WTC11 (cell line): ENCODE measurements at regions not wholly inside any gene's neighbourhood (a gene's known extent, or its start where the extent isn't known, plus 50 kb on each side); places are given as distances from the start of the nearest gene placed in this dataset.
A peak's percentile ranks its signal among the peaks of the same experiment; 100 is the strongest.

ENCODE experiments used
- ATAC-seq: fragments of 200-7000 bp; cut with Tn5 transposase; 2 replicates; pipeline ENCODE4 v1.10.0; 2021; ENCODE audit warnings: mild to moderate bottlenecking, moderate library complexity
- CTCF ChIA-PET: fragments of 300-600 bp; sonication (Branson Sonifier 250); formaldehyde crosslinking; loops from one replicate; lab custom pipeline; 2021; ENCODE audit warnings: antibody characterized with exemption; lab: Charles Lee
- POLR2A ChIA-PET: fragments of 350-600 bp; sonication (Branson Sonifier 250); formaldehyde crosslinking; loops from one replicate; lab custom pipeline; 2021; ENCODE audit warnings: antibody characterized with exemption; lab: Charles Lee
- DNase-seq: peaks from one replicate; pipeline ENCODE4 v3.0.0; 2021; ENCODE audit warnings: low spot score
- H3K27ac Mint-ChIP-seq: 2 replicates; pipeline ENCODE4 v1.8.0; 2021; ENCODE audit warnings: mixed read lengths
- H3K27me3 Mint-ChIP-seq: 2 replicates; pipeline ENCODE4 v1.8.0; 2021; ENCODE audit warnings: low read depth, mild to moderate bottlenecking, moderate library complexity, mixed read lengths
- H3K36me3 Mint-ChIP-seq: 2 replicates; pipeline ENCODE4 v1.8.0; 2021; ENCODE audit warnings: mixed read lengths
- H3K4me1 Mint-ChIP-seq: 2 replicates; pipeline ENCODE4 v1.8.0; 2022; ENCODE audit warnings: mixed read lengths
- H3K4me3 Mint-ChIP-seq: 2 replicates; pipeline ENCODE4 v1.8.0; 2021; ENCODE audit warnings: mild to moderate bottlenecking, moderate library complexity, mixed read lengths
- H3K9me3 Mint-ChIP-seq: 2 replicates; pipeline ENCODE4 v1.8.0; 2021; ENCODE audit warnings: mixed read lengths
- ARID4B ChIP-seq: sonication (generic); formaldehyde crosslinking; IDR thresholded peaks from 2 replicates; pipeline ENCODE4 v1.8.0; 2023; ENCODE audit warnings: missing genetic modification reagents, mild to moderate bottlenecking, borderline replicate concordance
- CREB1 ChIP-seq: sonication (generic); formaldehyde crosslinking; IDR thresholded peaks from 2 replicates; pipeline ENCODE4 v1.8.0; 2023; ENCODE audit warnings: mild to moderate bottlenecking, missing genetic modification reagents
- ELF4 ChIP-seq: sonication (generic); formaldehyde crosslinking; IDR thresholded peaks from 2 replicates; pipeline ENCODE4 v1.8.1; 2022; ENCODE audit warnings: low read depth, mild to moderate bottlenecking, moderate library complexity, missing genetic modification reagents
- ESRRA ChIP-seq: sonication (generic); formaldehyde crosslinking; IDR thresholded peaks from 2 replicates; pipeline ENCODE4 v1.8.1; 2022; ENCODE audit warnings: mild to moderate bottlenecking, missing genetic modification reagents, borderline replicate concordance
- GABPB1 ChIP-seq: sonication (generic); formaldehyde crosslinking; IDR thresholded peaks from 2 replicates; pipeline ENCODE4 v1.8.1; 2023; ENCODE audit warnings: mild to moderate bottlenecking, missing genetic modification reagents
- HMGXB4 ChIP-seq: sonication (generic); formaldehyde crosslinking; IDR thresholded peaks from 2 replicates; pipeline ENCODE4 v1.8.1; 2023; ENCODE audit warnings: mild to moderate bottlenecking, moderate library complexity, missing genetic modification reagents
- MLX ChIP-seq: sonication (generic); formaldehyde crosslinking; IDR thresholded peaks from 2 replicates; pipeline ENCODE4 v1.8.1; 2023; ENCODE audit warnings: mild to moderate bottlenecking, missing genetic modification reagents, moderate library complexity
- NFATC4 ChIP-seq: fragments of 250-450 bp; sonication (Bioruptor Pico); IDR thresholded peaks from 2 replicates; pipeline ENCODE4 v1.9.0; 2021; ENCODE audit warnings: mild to moderate bottlenecking
- NFYB ChIP-seq: sonication (generic); formaldehyde crosslinking; conservative IDR thresholded peaks from 2 replicates; pipeline ENCODE4 v1.8.0; 2022; ENCODE audit warnings: low read depth, missing genetic modification reagents
- NR3C1 ChIP-seq: sonication (generic); formaldehyde crosslinking; conservative IDR thresholded peaks from 2 replicates; pipeline ENCODE4 v1.8.1; 2023; ENCODE audit warnings: low read depth, mild to moderate bottlenecking, missing genetic modification reagents
- TP53 ChIP-seq: sonication (generic); formaldehyde crosslinking; IDR thresholded peaks from 2 replicates; pipeline ENCODE4 v1.8.1; 2023; ENCODE audit warnings: mild to moderate bottlenecking, missing genetic modification reagents
- ZNF138 ChIP-seq: sonication (generic); formaldehyde crosslinking; conservative IDR thresholded peaks from 2 replicates; pipeline ENCODE4 v1.8.1; 2022; ENCODE audit warnings: mild to moderate bottlenecking, moderate library complexity, missing genetic modification reagents
- ZNF219 ChIP-seq: sonication (generic); formaldehyde crosslinking; IDR thresholded peaks from 2 replicates; pipeline ENCODE4 v1.8.0; 2023; ENCODE audit warnings: missing genetic modification reagents, mild to moderate bottlenecking, borderline replicate concordance
- TF ChIP-seq, protein P1 (sequence below): sonication (generic); formaldehyde crosslinking; IDR thresholded peaks from 2 replicates; pipeline ENCODE4 v1.8.0; 2022; ENCODE audit warnings: mild to moderate bottlenecking, missing genetic modification reagents
- TF ChIP-seq, protein P2 (sequence below): sonication (generic); formaldehyde crosslinking; conservative IDR thresholded peaks from 2 replicates; pipeline ENCODE4 v1.8.1; 2022; ENCODE audit warnings: mild to moderate bottlenecking, missing genetic modification reagents
- TF ChIP-seq, protein P3 (sequence below): fragments of 250-450 bp; sonication (Bioruptor Pico); IDR thresholded peaks from 2 replicates; pipeline ENCODE4 v1.9.0; 2021; ENCODE audit warnings: mild to moderate bottlenecking
- TF ChIP-seq, protein P4 (sequence below): fragments of 200-600 bp; IDR thresholded peaks from 2 replicates; pipeline ENCODE4 v1.8.0; 2022; ENCODE audit warnings: antibody characterized with exemption

GRCh38 chr6:143570147-143570853 lies 58.8 kb upstream of the FUCA2 start:
- CTCF ChIA-PET = interaction anchor here (0.6 to 1.2 kb wide), 3 partner anchors 41 to 370 kb away, joined by 3 to 4 read pairs (median 3); no protein-coding TSS in a partner anchor

GRCh38 chr6:143569040-143569439 lies 57.5 kb upstream of the FUCA2 start:
- peaks cover 3% of the 10 kb centered on the region; the same call in 1 of the 2 replicates for H3K36me3 Mint-ChIP-seq
- no peak for TF ChIP-seq ARID4B (CRISPR knock-in tag)
- no peak for TF ChIP-seq NR3C1 (CRISPR knock-in tag)
- TF ChIP-seq, protein P1, sequence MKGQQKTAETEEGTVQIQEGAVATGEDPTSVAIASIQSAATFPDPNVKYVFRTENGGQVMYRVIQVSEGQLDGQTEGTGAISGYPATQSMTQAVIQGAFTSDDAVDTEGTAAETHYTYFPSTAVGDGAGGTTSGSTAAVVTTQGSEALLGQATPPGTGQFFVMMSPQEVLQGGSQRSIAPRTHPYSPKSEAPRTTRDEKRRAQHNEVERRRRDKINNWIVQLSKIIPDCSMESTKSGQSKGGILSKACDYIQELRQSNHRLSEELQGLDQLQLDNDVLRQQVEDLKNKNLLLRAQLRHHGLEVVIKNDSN (CRISPR knock-in tag) = no peak
- TF ChIP-seq, protein P2, sequence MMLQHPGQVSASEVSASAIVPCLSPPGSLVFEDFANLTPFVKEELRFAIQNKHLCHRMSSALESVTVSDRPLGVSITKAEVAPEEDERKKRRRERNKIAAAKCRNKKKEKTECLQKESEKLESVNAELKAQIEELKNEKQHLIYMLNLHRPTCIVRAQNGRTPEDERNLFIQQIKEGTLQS (CRISPR knock-in tag) = no peak
- no peak for TF ChIP-seq ELF4
- TF ChIP-seq, protein P3, sequence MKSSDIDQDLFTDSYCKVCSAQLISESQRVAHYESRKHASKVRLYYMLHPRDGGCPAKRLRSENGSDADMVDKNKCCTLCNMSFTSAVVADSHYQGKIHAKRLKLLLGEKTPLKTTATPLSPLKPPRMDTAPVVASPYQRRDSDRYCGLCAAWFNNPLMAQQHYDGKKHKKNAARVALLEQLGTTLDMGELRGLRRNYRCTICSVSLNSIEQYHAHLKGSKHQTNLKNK (CRISPR knock-in tag) = no peak
- TF ChIP-seq ZNF219 (CRISPR knock-in tag) = no peak
- TF ChIP-seq NFATC4 (CRISPR knock-in tag) = no peak
- TF ChIP-seq ESRRA (CRISPR knock-in tag) = no peak
- no peak for TF ChIP-seq GABPB1 (CRISPR knock-in tag)
- no peak for TF ChIP-seq CREB1
- TF ChIP-seq, protein P4, sequence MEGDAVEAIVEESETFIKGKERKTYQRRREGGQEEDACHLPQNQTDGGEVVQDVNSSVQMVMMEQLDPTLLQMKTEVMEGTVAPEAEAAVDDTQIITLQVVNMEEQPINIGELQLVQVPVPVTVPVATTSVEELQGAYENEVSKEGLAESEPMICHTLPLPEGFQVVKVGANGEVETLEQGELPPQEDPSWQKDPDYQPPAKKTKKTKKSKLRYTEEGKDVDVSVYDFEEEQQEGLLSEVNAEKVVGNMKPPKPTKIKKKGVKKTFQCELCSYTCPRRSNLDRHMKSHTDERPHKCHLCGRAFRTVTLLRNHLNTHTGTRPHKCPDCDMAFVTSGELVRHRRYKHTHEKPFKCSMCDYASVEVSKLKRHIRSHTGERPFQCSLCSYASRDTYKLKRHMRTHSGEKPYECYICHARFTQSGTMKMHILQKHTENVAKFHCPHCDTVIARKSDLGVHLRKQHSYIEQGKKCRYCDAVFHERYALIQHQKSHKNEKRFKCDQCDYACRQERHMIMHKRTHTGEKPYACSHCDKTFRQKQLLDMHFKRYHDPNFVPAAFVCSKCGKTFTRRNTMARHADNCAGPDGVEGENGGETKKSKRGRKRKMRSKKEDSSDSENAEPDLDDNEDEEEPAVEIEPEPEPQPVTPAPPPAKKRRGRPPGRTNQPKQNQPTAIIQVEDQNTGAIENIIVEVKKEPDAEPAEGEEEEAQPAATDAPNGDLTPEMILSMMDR = no peak
- TF ChIP-seq TP53 (CRISPR knock-in tag) = no peak
- TF ChIP-seq HMGXB4 (CRISPR knock-in tag) = no peak
- TF ChIP-seq MLX = no peak
- no peak overlapping the region; the same call in 1 of the 2 replicates for H3K27ac Mint-ChIP-seq
- no peak for DNase-seq
- peaks cover 15% of the 10 kb centered on the region for H3K4me1 Mint-ChIP-seq
- H3K9me3 Mint-ChIP-seq = peaks cover 15% of the 10 kb centered on the region
- POLR2A ChIA-PET = no interaction called here
- H3K4me3 Mint-ChIP-seq = no peak overlapping the region
- no peak for ATAC-seq
- CTCF ChIA-PET = interaction anchor here (1.5 kb wide), 1 partner anchor 110 kb away, joined by 3 read pairs; no protein-coding TSS in a partner anchor
- H3K27me3 Mint-ChIP-seq = no peaks in the 10 kb centered on the region; the same call in 1 of the 2 replicates

More at GRCh38 chr6:143570147-143570853, 58.8 kb upstream of the FUCA2 start:
- POLR2A ChIA-PET = no interaction called here
- Mint-ChIP-seq H3K27ac (no peak overlapping the region), H3K9me3 (peaks cover 9% of the 10 kb centered on the region), H3K4me1 (peaks cover 15% of the 10 kb centered on the region), H3K4me3 (peak overlapping the region; percentile 38), H3K27me3 (no peaks in the 10 kb centered on the region; the same call in 1 of the 2 replicates), H3K36me3 (no peaks in the 10 kb centered on the region)
- peak; percentile 76 for ATAC-seq
- TF ChIP-seq ZNF138 (CRISPR knock-in tag) = no peak
- no peak for TF ChIP-seq NFYB
- DNase-seq = no peak
